ENCODE measurements at regions not wholly inside any gene's neighbourhood (a gene's known extent, or its start where the extent isn't known, plus 50 kb on each side); places are given as distances from the start of the nearest gene placed in this dataset.

DNA sequence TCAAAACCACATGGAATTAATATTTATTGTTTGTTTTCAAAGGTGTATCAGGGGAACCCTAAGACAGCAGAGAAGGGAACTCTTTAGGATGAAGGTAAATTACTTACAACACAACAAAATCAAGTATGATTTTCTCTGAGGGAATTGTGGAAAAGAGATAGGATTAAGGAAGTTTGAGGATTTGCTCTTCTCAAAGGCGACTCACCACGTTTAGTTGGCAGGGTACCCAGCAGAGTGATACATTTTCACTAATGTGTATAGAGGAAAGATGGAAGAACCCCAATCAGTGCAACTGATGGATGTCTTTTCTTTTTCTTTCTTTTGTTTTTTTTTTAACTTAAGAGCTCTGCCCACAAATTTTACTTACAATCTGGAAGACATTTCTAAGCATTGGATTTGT is 499.2 kb downstream of the CCER1 start:
- TF ChIP-seq JUND (IDR thresholded peaks at IDR 0.05; ENCODE audit: low read depth, low read length), result no peak
- TF ChIP-seq, protein P1, sequence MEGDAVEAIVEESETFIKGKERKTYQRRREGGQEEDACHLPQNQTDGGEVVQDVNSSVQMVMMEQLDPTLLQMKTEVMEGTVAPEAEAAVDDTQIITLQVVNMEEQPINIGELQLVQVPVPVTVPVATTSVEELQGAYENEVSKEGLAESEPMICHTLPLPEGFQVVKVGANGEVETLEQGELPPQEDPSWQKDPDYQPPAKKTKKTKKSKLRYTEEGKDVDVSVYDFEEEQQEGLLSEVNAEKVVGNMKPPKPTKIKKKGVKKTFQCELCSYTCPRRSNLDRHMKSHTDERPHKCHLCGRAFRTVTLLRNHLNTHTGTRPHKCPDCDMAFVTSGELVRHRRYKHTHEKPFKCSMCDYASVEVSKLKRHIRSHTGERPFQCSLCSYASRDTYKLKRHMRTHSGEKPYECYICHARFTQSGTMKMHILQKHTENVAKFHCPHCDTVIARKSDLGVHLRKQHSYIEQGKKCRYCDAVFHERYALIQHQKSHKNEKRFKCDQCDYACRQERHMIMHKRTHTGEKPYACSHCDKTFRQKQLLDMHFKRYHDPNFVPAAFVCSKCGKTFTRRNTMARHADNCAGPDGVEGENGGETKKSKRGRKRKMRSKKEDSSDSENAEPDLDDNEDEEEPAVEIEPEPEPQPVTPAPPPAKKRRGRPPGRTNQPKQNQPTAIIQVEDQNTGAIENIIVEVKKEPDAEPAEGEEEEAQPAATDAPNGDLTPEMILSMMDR (IDR thresholded peaks at IDR 0.05 in 2 of 3, conservative IDR thresholded peaks at IDR 0.05 in 1 of 3; ENCODE audit: control insufficient read depth in 2 of 3, extremely low read depth in 1 of 3, insufficient read depth in 1 of 3, low read depth in 3 of 3, low read length in 3 of 3), result no peak
- no peak for TF ChIP-seq POLR2A (IDR thresholded peaks at IDR 0.05; ENCODE audit: low read depth, low read length)
- TF ChIP-seq, protein P2, sequence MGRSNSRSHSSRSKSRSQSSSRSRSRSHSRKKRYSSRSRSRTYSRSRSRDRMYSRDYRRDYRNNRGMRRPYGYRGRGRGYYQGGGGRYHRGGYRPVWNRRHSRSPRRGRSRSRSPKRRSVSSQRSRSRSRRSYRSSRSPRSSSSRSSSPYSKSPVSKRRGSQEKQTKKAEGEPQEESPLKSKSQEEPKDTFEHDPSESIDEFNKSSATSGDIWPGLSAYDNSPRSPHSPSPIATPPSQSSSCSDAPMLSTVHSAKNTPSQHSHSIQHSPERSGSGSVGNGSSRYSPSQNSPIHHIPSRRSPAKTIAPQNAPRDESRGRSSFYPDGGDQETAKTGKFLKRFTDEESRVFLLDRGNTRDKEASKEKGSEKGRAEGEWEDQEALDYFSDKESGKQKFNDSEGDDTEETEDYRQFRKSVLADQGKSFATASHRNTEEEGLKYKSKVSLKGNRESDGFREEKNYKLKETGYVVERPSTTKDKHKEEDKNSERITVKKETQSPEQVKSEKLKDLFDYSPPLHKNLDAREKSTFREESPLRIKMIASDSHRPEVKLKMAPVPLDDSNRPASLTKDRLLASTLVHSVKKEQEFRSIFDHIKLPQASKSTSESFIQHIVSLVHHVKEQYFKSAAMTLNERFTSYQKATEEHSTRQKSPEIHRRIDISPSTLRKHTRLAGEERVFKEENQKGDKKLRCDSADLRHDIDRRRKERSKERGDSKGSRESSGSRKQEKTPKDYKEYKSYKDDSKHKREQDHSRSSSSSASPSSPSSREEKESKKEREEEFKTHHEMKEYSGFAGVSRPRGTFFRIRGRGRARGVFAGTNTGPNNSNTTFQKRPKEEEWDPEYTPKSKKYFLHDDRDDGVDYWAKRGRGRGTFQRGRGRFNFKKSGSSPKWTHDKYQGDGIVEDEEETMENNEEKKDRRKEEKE (IDR thresholded peaks at IDR 0.05), result no peak
- TF ChIP-seq SMC3 (IDR thresholded peaks at IDR 0.05; ENCODE audit: borderline replicate concordance, low read length), result no peak
- no peak for TF ChIP-seq CHD4 (IDR thresholded peaks at IDR 0.05)
- TF ChIP-seq TAF1 (IDR thresholded peaks at IDR 0.05; ENCODE audit: borderline replicate concordance, low read depth, low read length), result no peak
- TF ChIP-seq EGR1 (IDR thresholded peaks at IDR 0.05; ENCODE audit: borderline replicate concordance in 1 of 2, low read depth in 2 of 2, low read length in 2 of 2), result no peak
- TF ChIP-seq, protein P3, sequence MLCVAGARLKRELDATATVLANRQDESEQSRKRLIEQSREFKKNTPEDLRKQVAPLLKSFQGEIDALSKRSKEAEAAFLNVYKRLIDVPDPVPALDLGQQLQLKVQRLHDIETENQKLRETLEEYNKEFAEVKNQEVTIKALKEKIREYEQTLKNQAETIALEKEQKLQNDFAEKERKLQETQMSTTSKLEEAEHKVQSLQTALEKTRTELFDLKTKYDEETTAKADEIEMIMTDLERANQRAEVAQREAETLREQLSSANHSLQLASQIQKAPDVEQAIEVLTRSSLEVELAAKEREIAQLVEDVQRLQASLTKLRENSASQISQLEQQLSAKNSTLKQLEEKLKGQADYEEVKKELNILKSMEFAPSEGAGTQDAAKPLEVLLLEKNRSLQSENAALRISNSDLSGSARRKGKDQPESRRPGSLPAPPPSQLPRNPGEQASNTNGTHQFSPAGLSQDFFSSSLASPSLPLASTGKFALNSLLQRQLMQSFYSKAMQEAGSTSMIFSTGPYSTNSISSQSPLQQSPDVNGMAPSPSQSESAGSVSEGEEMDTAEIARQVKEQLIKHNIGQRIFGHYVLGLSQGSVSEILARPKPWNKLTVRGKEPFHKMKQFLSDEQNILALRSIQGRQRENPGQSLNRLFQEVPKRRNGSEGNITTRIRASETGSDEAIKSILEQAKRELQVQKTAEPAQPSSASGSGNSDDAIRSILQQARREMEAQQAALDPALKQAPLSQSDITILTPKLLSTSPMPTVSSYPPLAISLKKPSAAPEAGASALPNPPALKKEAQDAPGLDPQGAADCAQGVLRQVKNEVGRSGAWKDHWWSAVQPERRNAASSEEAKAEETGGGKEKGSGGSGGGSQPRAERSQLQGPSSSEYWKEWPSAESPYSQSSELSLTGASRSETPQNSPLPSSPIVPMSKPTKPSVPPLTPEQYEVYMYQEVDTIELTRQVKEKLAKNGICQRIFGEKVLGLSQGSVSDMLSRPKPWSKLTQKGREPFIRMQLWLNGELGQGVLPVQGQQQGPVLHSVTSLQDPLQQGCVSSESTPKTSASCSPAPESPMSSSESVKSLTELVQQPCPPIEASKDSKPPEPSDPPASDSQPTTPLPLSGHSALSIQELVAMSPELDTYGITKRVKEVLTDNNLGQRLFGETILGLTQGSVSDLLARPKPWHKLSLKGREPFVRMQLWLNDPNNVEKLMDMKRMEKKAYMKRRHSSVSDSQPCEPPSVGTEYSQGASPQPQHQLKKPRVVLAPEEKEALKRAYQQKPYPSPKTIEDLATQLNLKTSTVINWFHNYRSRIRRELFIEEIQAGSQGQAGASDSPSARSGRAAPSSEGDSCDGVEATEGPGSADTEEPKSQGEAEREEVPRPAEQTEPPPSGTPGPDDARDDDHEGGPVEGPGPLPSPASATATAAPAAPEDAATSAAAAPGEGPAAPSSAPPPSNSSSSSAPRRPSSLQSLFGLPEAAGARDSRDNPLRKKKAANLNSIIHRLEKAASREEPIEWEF (IDR thresholded peaks at IDR 0.05; ENCODE audit: insufficient replicate concordance, low read depth, low read length), result no peak
- TF ChIP-seq FOXK2 (IDR thresholded peaks at IDR 0.05), result no peak
- no peak for TF ChIP-seq NRF1 (conservative IDR thresholded peaks at IDR 0.05; ENCODE audit: low read depth, low read length)
- no peak for TF ChIP-seq CREM (IDR thresholded peaks at IDR 0.05; ENCODE audit: low read depth)

Measured in GM12878 (cell line).